HCT116 (cell line): ENCODE measurements at regions not wholly inside any gene's neighbourhood (a gene's known extent, or its start where the extent isn't known, plus 50 kb on each side); places are given as distances from the start of the nearest gene placed in this dataset.

Experiments
- ATF3 ChIP-seq: IDR thresholded peaks from 2 replicates; pipeline ENCODE4 v1.6.1; 2012
- CEBPB ChIP-seq: IDR thresholded peaks from 2 replicates; pipeline ENCODE4 v1.6.1; 2012; ENCODE audit warnings: low read depth
- CTCF ChIP-seq, 3 experiments: fragments of 200-600 bp in 1 of 3; sonication (generic) in 1 of 3; IDR thresholded peaks in 2 of 3; conservative IDR thresholded peaks in 1 of 3; 2 replicates each; pipeline ENCODE4 v1.5.1; 2012 to 2017; ENCODE audit warnings: low read depth in 2 of 3, low read length in 2 of 3, antibody characterized with exemption in 1 of 3, borderline replicate concordance in 1 of 3, control low read depth in 1 of 3, mild to moderate bottlenecking in 1 of 3, mixed read lengths in 1 of 3, mixed run types in 1 of 3, moderate library complexity in 1 of 3; ENCODE audit not compliant: insufficient read depth in 1 of 3
- EZH2 ChIP-seq: fragments of 200-600 bp; sonication (generic); IDR thresholded peaks from 2 replicates; pipeline ENCODE4 v1.6.1; 2017; ENCODE audit warnings: antibody characterized with exemption, mixed run types
- EZH2phosphoT487 ChIP-seq: fragments of 200-600 bp; IDR thresholded peaks from 2 replicates; pipeline ENCODE4 v1.6.1; 2018; ENCODE audit warnings: antibody characterized with exemption, borderline replicate concordance
- POLR2A ChIP-seq: IDR thresholded peaks from 2 replicates; pipeline ENCODE4 v1.7.0; 2011; ENCODE audit warnings: borderline replicate concordance; ENCODE audit not compliant: insufficient read depth, insufficient read length; ENCODE audit errors: extremely low read depth
- SIN3A ChIP-seq: IDR thresholded peaks from 2 replicates; pipeline ENCODE4 v1.6.1; 2012; ENCODE audit warnings: low read depth
- SP1 ChIP-seq: IDR thresholded peaks from 2 replicates; pipeline ENCODE4 v1.6.1; 2012; ENCODE audit warnings: low read depth
- YY1 ChIP-seq: IDR thresholded peaks from 2 replicates; pipeline ENCODE4 v1.6.1; 2011; ENCODE audit warnings: low read length, low read depth, moderate library complexity, mild to moderate bottlenecking; ENCODE audit not compliant: insufficient replicate concordance; ENCODE audit errors: extremely low read depth
- ZNF274 ChIP-seq: fragments of 200-500 bp; sonication (Bioruptor generic); IDR thresholded peaks from 2 replicates; pipeline ENCODE4 v1.6.1; 2014; ENCODE audit warnings: mild to moderate bottlenecking, low read depth, low read length, inconsistent platforms
- TF ChIP-seq, protein P1 (sequence below): IDR thresholded peaks from 2 replicates; pipeline ENCODE4 v1.6.1; 2012
- TF ChIP-seq, protein P2 (sequence below): IDR thresholded peaks from 2 replicates; pipeline ENCODE4 v1.6.1; 2011; ENCODE audit warnings: mild to moderate bottlenecking, low read length, moderate library complexity; ENCODE audit not compliant: insufficient replicate concordance; ENCODE audit errors: extremely low read depth

- TF ChIP-seq ZNF274 (no peak), CTCF (IDR thresholded peaks at IDR 0.05 in 2 of 3, conservative IDR thresholded peaks at IDR 0.05 in 1 of 3; ENCODE audit: borderline replicate concordance in 1 of 3, insufficient read depth in 1 of 3, low read depth in 2 of 3, low read length in 2 of 3) (no peak), ATF3 (no peak), EZH2phosphoT487 (no peak), POLR2A (no peak), SP1 (no peak), CEBPB (no peak), YY1 (no peak), EZH2 (no peak), SIN3A (no peak)
- TF ChIP-seq, protein P1, sequence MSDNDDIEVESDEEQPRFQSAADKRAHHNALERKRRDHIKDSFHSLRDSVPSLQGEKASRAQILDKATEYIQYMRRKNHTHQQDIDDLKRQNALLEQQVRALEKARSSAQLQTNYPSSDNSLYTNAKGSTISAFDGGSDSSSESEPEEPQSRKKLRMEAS: no peak
- TF ChIP-seq, protein P2, sequence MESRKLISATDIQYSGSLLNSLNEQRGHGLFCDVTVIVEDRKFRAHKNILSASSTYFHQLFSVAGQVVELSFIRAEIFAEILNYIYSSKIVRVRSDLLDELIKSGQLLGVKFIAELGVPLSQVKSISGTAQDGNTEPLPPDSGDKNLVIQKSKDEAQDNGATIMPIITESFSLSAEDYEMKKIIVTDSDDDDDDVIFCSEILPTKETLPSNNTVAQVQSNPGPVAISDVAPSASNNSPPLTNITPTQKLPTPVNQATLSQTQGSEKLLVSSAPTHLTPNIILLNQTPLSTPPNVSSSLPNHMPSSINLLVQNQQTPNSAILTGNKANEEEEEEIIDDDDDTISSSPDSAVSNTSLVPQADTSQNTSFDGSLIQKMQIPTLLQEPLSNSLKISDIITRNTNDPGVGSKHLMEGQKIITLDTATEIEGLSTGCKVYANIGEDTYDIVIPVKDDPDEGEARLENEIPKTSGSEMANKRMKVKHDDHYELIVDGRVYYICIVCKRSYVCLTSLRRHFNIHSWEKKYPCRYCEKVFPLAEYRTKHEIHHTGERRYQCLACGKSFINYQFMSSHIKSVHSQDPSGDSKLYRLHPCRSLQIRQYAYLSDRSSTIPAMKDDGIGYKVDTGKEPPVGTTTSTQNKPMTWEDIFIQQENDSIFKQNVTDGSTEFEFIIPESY: no peak
Measured at GRCh38 chr5:145307866-145308382, 527.2 kb downstream of the PRELID2 start.
